HEK293T (cell line): ENCODE measurements at regions not wholly inside any gene's neighbourhood (a gene's known extent, or its start where the extent isn't known, plus 50 kb on each side); places are given as distances from the start of the nearest gene placed in this dataset.
A peak's percentile ranks its signal among the peaks of the same experiment; 100 is the strongest.

Experiments used
- CTCF ChIA-PET: fragments of 350-600 bp; formaldehyde crosslinking; extraction: SDS; loops from one replicate; lab custom pipeline; 2021; ENCODE audit warnings: antibody characterized with exemption, inconsistent platforms; lab: Yijun Ruan, JAX
- POLR2A ChIA-PET: fragments of 350-600 bp; formaldehyde crosslinking; extraction: SDS; loops from one replicate; lab custom pipeline; 2020; ENCODE audit warnings: antibody characterized with exemption, inconsistent platforms; lab: Yijun Ruan, JAX
- DNase-seq: peaks from one replicate; pipeline ENCODE4 v3.0.0; 2012; ENCODE audit warnings: mixed read lengths; ENCODE audit errors: extremely low spot score
- ARNT ChIP-seq: fragments of 450-650 bp; IDR thresholded peaks from 2 replicates; pipeline ENCODE4 v1.6.1; 2017; ENCODE audit warnings: mild to moderate bottlenecking
- BHLHE40 ChIP-seq: fragments of 450-650 bp; IDR thresholded peaks from 2 replicates; pipeline ENCODE4 v1.6.1; 2016; ENCODE audit warnings: mild to moderate bottlenecking, moderate library complexity, borderline replicate concordance
- CTBP1 ChIP-seq: fragments of 450-650 bp; IDR thresholded peaks from 2 replicates; pipeline ENCODE4 v1.6.1; 2016; ENCODE audit warnings: borderline replicate concordance
- ELF4 ChIP-seq: fragments of 450-650 bp; IDR thresholded peaks from 2 replicates; pipeline ENCODE4 v1.6.1; 2017; ENCODE audit warnings: antibody characterized with exemption
- FOXA1 ChIP-seq: fragments of 450-650 bp; IDR thresholded peaks from 2 replicates; pipeline ENCODE4 v1.6.1; 2016; ENCODE audit warnings: mild to moderate bottlenecking
- FOXK2 ChIP-seq: fragments of 450-650 bp; IDR thresholded peaks from 2 replicates; pipeline ENCODE4 v1.6.1; 2016; ENCODE audit warnings: mild to moderate bottlenecking
- FOXM1 ChIP-seq: fragments of 450-650 bp; IDR thresholded peaks from 2 replicates; pipeline ENCODE4 v1.6.1; 2017; ENCODE audit warnings: mild to moderate bottlenecking, borderline replicate concordance
- HDGF ChIP-seq: fragments of 450-650 bp; IDR thresholded peaks from 2 replicates; pipeline ENCODE4 v1.6.1; 2017; ENCODE audit warnings: antibody characterized with exemption, borderline replicate concordance
- L3MBTL2 ChIP-seq: fragments of 450-650 bp; conservative IDR thresholded peaks from 2 replicates; pipeline ENCODE4 v1.6.1; 2016; ENCODE audit warnings: mild to moderate bottlenecking
- LEF1 ChIP-seq: fragments of 450-650 bp; IDR thresholded peaks from 2 replicates; pipeline ENCODE4 v1.6.1; 2017; ENCODE audit warnings: mild to moderate bottlenecking, borderline replicate concordance
- NFRKB ChIP-seq: fragments of 450-650 bp; IDR thresholded peaks from 2 replicates; pipeline ENCODE4 v1.6.1; 2016; ENCODE audit warnings: mild to moderate bottlenecking, moderate library complexity
- PKNOX1 ChIP-seq: fragments of 450-650 bp; IDR thresholded peaks from 2 replicates; pipeline ENCODE4 v1.6.1; 2016
- SP1 ChIP-seq: fragments of 450-650 bp; IDR thresholded peaks from 2 replicates; pipeline ENCODE4 v1.6.1; 2017
- SUZ12 ChIP-seq: fragments of 450-650 bp; IDR thresholded peaks from 2 replicates; pipeline ENCODE4 v1.6.1; 2016; ENCODE audit warnings: mild to moderate bottlenecking
- TARDBP ChIP-seq: fragments of 450-650 bp; IDR thresholded peaks from 2 replicates; pipeline ENCODE4 v1.6.1; 2016
- ZNF384 ChIP-seq: fragments of 450-650 bp; IDR thresholded peaks from 2 replicates; pipeline ENCODE4 v1.6.1; 2016

GRCh38 chr18:21955757-21956652 is 213.4 kb upstream of the GATA6 start:
- TF ChIP-seq TARDBP (no peak), NFRKB (no peak), SUZ12 (no peak), PKNOX1 (no peak), HDGF (no peak), L3MBTL2 (no peak), ARNT (no peak), SP1 (no peak), CTBP1 (no peak), ZNF384 (no peak), ELF4 (no peak)
- peak; percentile 86 for DNase-seq
- POLR2A ChIA-PET: no interaction called here
- CTCF ChIA-PET: interaction anchor here (0.6 to 1.7 kb wide), 12 partner anchors 10 to 261 kb away, joined by 3 to 9 read pairs (median 4); no protein-coding TSS in a partner anchor

- no peak for DNase-seq
- ChIA-PET POLR2A (no interaction called here), CTCF (interaction anchor here (0.6 to 0.7 kb wide), 2 partner anchors 30 to 169 kb away, joined by 3 to 5 read pairs; no protein-coding TSS in a partner anchor)
- no peak for TF ChIP-seq CTBP1
- TF ChIP-seq TARDBP: no peak
These were observed 211.1 kb upstream of the GATA6 start for GRCh38 chr18:21958263-21958662.

GRCh38 chr18:21958707-21959450 is 210.5 kb upstream of the GATA6 start:
- ChIA-PET CTCF (interaction anchor here (0.6 to 0.7 kb wide), 2 partner anchors 16 to 169 kb away, joined by 5 read pairs; no protein-coding TSS in a partner anchor), POLR2A (interaction anchor here (1.0 kb wide), 1 partner anchor 210 kb away, joined by 3 read pairs; no protein-coding TSS in a partner anchor)
- TF ChIP-seq ARNT: no peak
- TF ChIP-seq BHLHE40: no peak
- no peak for TF ChIP-seq CTBP1
- TF ChIP-seq FOXM1: no peak
- no peak for TF ChIP-seq SUZ12
- no peak for TF ChIP-seq L3MBTL2
- no peak for TF ChIP-seq ZNF384
- TF ChIP-seq ELF4: no peak
- no peak for TF ChIP-seq PKNOX1
- TF ChIP-seq TARDBP: no peak
- TF ChIP-seq FOXK2: no peak
- no peak for TF ChIP-seq LEF1
- TF ChIP-seq FOXA1: no peak
- no peak for TF ChIP-seq HDGF
- no peak for TF ChIP-seq NFRKB
- no peak for TF ChIP-seq SP1

GRCh38 chr18:21960189-21960588 is 209.2 kb upstream of the GATA6 start:
- CTCF ChIA-PET: interaction anchor here (0.7 kb wide), 1 partner anchor 38 kb away, joined by 6 read pairs; no protein-coding TSS in a partner anchor
- TF ChIP-seq HDGF (no peak), PKNOX1 (no peak), BHLHE40 (no peak), FOXK2 (no peak), ELF4 (no peak), ZNF384 (no peak), CTBP1 (no peak), L3MBTL2 (no peak)
- POLR2A ChIA-PET: interaction anchor here (1.0 kb wide), 1 partner anchor 209 kb away, joined by 3 read pairs; no protein-coding TSS in a partner anchor
- no peak for DNase-seq

More at GRCh38 chr18:21958707-21959450, 210.5 kb upstream of the GATA6 start:
- DNase-seq: no peak

GRCh38 chr18:21963336-21963735 is 206.1 kb upstream of the GATA6 start:
- ChIA-PET CTCF (no interaction called here), POLR2A (no interaction called here)
- no peak for TF ChIP-seq ZNF384
- no peak for TF ChIP-seq PKNOX1
- no peak for TF ChIP-seq HDGF
- no peak for TF ChIP-seq ARNT
- TF ChIP-seq BHLHE40: no peak
- DNase-seq: no peak
